Right lobe of liver (tissue), 4 donors: ENCODE measurements at regions not wholly inside any gene's neighbourhood (a gene's known extent, or its start where the extent isn't known, plus 50 kb on each side); places are given as distances from the start of the nearest gene placed in this dataset.

ENCODE experiments used
- CTCF ChIP-seq, 4 donors: fragments of 200-600 bp in 3 of 4; fragments of 450-650 bp in 1 of 4; IDR thresholded peaks; one replicate each; pipeline versions ENCODE4 v1.5.1 to v1.8.0; 2016 to 2022; ENCODE audit warnings: antibody characterized with exemption in 4 of 4, mild to moderate bottlenecking in 2 of 4
- POLR2A ChIP-seq: fragments of 450-650 bp; IDR thresholded peaks from one replicate; pipeline ENCODE4 v1.6.1; 2017; ENCODE audit warnings: antibody characterized with exemption, mild to moderate bottlenecking
- donor health status: DM: no; HTN: no; CAD: no.
- donor health status: DM: no; HTN: no; CAD: no.
- donor health status: DM: no; HTN: yes; CAD: no.

- no peak for TF ChIP-seq POLR2A
- TF ChIP-seq CTCF (IDR thresholded peaks at IDR 0.05): no peak
Measured at GRCh38 chr22:48548391-48548790, 1279.3 kb downstream of the BRD1 start.
